ENCODE measurements at regions not wholly inside any gene's neighbourhood (a gene's known extent, or its start where the extent isn't known, plus 50 kb on each side); places are given as distances from the start of the nearest gene placed in this dataset.

DNA sequence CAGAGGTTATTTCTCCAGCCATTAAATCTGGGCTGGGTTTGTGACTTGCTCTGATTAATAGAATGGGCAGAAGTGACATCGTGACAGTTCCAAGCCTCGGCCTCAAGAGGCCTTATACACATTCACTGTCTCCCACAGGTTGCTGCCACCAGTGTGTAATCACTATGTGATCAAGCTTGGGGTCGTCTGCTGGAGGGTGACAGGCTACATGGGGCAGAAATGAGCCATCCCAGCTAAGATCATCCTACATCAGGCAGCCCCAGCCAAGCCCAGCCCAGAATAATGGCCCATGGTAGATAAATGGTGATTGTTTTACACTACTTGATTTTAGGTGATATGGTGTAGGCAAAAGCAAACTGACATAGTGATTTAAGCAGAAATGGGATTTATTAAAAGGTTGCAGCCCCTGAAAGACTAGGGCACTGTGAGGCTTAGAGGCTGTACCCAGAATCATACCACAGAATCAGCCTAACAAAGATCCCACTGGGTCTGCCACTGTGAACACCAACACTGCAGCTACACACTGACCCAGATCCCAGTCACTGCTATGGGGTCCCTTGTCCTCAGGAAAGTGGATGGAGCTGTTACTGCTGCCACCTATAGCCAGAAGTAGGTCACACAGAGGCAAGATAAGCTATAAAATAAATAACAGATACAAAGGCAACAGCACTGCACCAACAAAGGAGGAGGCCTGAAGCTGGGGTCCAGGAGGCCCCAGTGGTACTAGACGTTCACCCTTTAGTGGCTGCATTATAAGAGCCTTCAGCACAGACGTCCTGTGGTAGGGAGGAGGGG is 159.6 kb upstream of the RBPJ start:
- ChIA-PET POLR2A (interaction anchor here (0.7 kb wide), 1 partner anchor 15 kb away, joined by 3 read pairs; no protein-coding TSS in a partner anchor), CTCF (interaction anchor here (2.1 kb wide), 1 partner anchor 78 kb away, joined by 6 read pairs; no protein-coding TSS in a partner anchor)
- Mint-ChIP-seq H3K27ac (no peak overlapping the region), H3K4me1 (no peaks in the 10 kb centered on the region), H3K27me3 (peaks cover 4% of the 10 kb centered on the region), H3K9me3 (ENCODE audit: insufficient read depth) (no peaks in the 10 kb centered on the region), H3K4me3 (no peak overlapping the region)
- H3K4me2 ChIP-seq (replicated peaks; ENCODE audit: low read depth, low read length, poor library complexity, severe bottlenecking): no peak overlapping the region
- no peaks in the 10 kb centered on the region for H3K79me2 ChIP-seq (ENCODE audit: control insufficient read depth, insufficient read depth, low read length)
- TF ChIP-seq CTCF (IDR thresholded peaks at IDR 0.05) (no peak), EZH2 (IDR thresholded peaks at IDR 0.05; ENCODE audit: borderline replicate concordance, insufficient read depth, low read depth, low read length, poor library complexity, severe bottlenecking) (no peak)
- DNase-seq (no peak), ATAC-seq (ENCODE audit: low read depth) (no peak)
- no peaks in the 10 kb centered on the region for H3K4me1 ChIP-seq (ENCODE audit: control insufficient read depth in 2 of 2, insufficient read depth in 2 of 2, low read length in 2 of 2)
- no peak overlapping the region for H2AFZ ChIP-seq (ENCODE audit: insufficient read depth, low read depth, low read length, poor library complexity, severe bottlenecking)
- no peaks in the 10 kb centered on the region for H3K9me3 ChIP-seq (ENCODE audit: control extremely low read depth in 1 of 3, control insufficient read depth in 2 of 3, insufficient read depth in 1 of 3, low read length in 2 of 3)
- no peak overlapping the region for H3K9ac ChIP-seq (ENCODE audit: low read length)
- H3K36me3 ChIP-seq (replicated peaks in 1 of 2; ENCODE audit: control extremely low read depth in 1 of 2, control insufficient read depth in 1 of 2, extremely low read depth in 1 of 2, insufficient read depth in 2 of 2, low read length in 1 of 2): no peaks in the 10 kb centered on the region
- H4K20me1 ChIP-seq (ENCODE audit: control insufficient read depth, insufficient read depth, low read length, poor library complexity, severe bottlenecking): no peaks in the 10 kb centered on the region
- H3K27ac ChIP-seq (ENCODE audit: low read length in 2 of 2): no peak overlapping the region
- no peak overlapping the region for H3K4me3 ChIP-seq (ENCODE audit: control extremely low read depth in 1 of 5, extremely low read depth in 1 of 5, insufficient read depth in 1 of 5, low read depth in 2 of 5, low read length in 4 of 5)
- 91% methylated on average over 4 of the region's 5 CpGs for WGBS (ENCODE audit: insufficient coverage)
- intact Hi-C loops (cut with micrococcal nuclease): no loop called here
- peaks cover 0 to 3% (median 0%) of the 10 kb centered on the region in 4 experiments for H3K27me3 ChIP-seq (replicated peaks in 1 of 4; ENCODE audit: control extremely low read depth in 1 of 4, control insufficient read depth in 3 of 4, insufficient read depth in 4 of 4, low read length in 3 of 4)

DNA sequence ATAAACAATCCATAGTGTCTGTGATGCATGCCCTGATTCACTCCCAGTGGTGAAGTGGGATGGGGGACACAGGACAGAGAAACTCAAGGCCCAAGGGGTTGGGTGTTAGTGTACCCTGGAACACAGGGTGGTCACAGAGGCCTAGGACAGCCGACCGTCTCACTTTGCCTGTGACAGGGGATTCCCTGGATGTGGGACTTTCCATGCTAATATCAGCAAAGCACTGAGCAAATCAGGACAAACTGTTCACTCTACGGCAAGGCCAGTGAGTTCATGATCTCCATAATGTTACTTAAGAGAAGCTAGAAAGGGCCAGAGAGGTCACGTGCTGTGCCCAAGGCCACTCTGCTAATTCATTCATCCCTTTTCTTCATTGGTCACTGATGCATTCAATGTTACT is 158.7 kb upstream of the RBPJ start:
- H3K4me3 Mint-ChIP-seq: no peak overlapping the region
- no peak overlapping the region for H3K27ac Mint-ChIP-seq
- Histone ChIP-seq H3K79me2 (ENCODE audit: control insufficient read depth, insufficient read depth, low read length) (no peaks in the 10 kb centered on the region), H3K9me3 (ENCODE audit: control extremely low read depth in 1 of 3, control insufficient read depth in 2 of 3, insufficient read depth in 1 of 3, low read length in 2 of 3) (no peaks in the 10 kb centered on the region), H3K4me3 (ENCODE audit: control extremely low read depth in 1 of 5, extremely low read depth in 1 of 5, insufficient read depth in 1 of 5, low read depth in 2 of 5, low read length in 4 of 5) (no peak overlapping the region), H3K27ac (ENCODE audit: low read length in 2 of 2) (no peak overlapping the region), H3K9ac (ENCODE audit: low read length) (no peak overlapping the region), H3K36me3 (replicated peaks in 1 of 2; ENCODE audit: control extremely low read depth in 1 of 2, control insufficient read depth in 1 of 2, extremely low read depth in 1 of 2, insufficient read depth in 2 of 2, low read length in 1 of 2) (no peaks in the 10 kb centered on the region), H3K4me2 (replicated peaks; ENCODE audit: low read depth, low read length, poor library complexity, severe bottlenecking) (no peak overlapping the region), H3K4me1 (ENCODE audit: control insufficient read depth in 2 of 2, insufficient read depth in 2 of 2, low read length in 2 of 2) (no peaks in the 10 kb centered on the region), H3K27me3 (replicated peaks in 1 of 4; ENCODE audit: control extremely low read depth in 1 of 4, control insufficient read depth in 3 of 4, insufficient read depth in 4 of 4, low read length in 3 of 4) (peaks cover 0 to 3% (median 0%) of the 10 kb centered on the region in 4 experiments), H4K20me1 (ENCODE audit: control insufficient read depth, insufficient read depth, low read length, poor library complexity, severe bottlenecking) (no peaks in the 10 kb centered on the region), H2AFZ (ENCODE audit: insufficient read depth, low read depth, low read length, poor library complexity, severe bottlenecking) (no peak overlapping the region)
- H3K4me1 Mint-ChIP-seq: no peaks in the 10 kb centered on the region
- TF ChIP-seq CTCF (IDR thresholded peaks at IDR 0.05): no peak
- TF ChIP-seq EZH2 (IDR thresholded peaks at IDR 0.05; ENCODE audit: borderline replicate concordance, insufficient read depth, low read depth, low read length, poor library complexity, severe bottlenecking): no peak
- ChIA-PET CTCF (interaction anchor here (2.1 kb wide), 1 partner anchor 79 kb away, joined by 6 read pairs; no protein-coding TSS in a partner anchor), POLR2A (no interaction called here)
- peaks cover 4% of the 10 kb centered on the region for H3K27me3 Mint-ChIP-seq
- no peaks in the 10 kb centered on the region for H3K9me3 Mint-ChIP-seq (ENCODE audit: insufficient read depth)
- WGBS (ENCODE audit: insufficient coverage): 81% methylated on average over 4 of the region's 4 CpGs
- intact Hi-C loops (cut with micrococcal nuclease): no loop called here
- DNase-seq (no peak), ATAC-seq (ENCODE audit: low read depth) (no peak)
